IMR-90 (cell line): ENCODE measurements at regions not wholly inside any gene's neighbourhood (a gene's known extent, or its start where the extent isn't known, plus 50 kb on each side); places are given as distances from the start of the nearest gene placed in this dataset.

Experiments
- ATAC-seq: fragments of 200-7000 bp; cut with Tn5 transposase; 2 replicates; pipeline ENCODE4 v1.9.1; 2020; ENCODE audit warnings: low read depth, mild to moderate bottlenecking, moderate library complexity
- BruUV-seq: library from RNA; stranded (reverse); fragments of 400-500 nt; replicated peaks from 2 replicates; lab custom pipeline; 2021; lab: Mats Ljungman, UMichigan
- CTCF ChIA-PET: fragments of 300-600 bp; formaldehyde crosslinking; extraction: SDS; loops from one replicate; lab custom pipeline; 2021; ENCODE audit warnings: antibody characterized with exemption; lab: Yijun Ruan, JAX
- POLR2A ChIA-PET: fragments of 300-600 bp; sonication (Branson Sonifier 250); formaldehyde crosslinking; loops from one replicate; lab custom pipeline; 2022; ENCODE audit warnings: antibody characterized with exemption; ENCODE audit not compliant: unreplicated experiment; lab: Charles Lee
- DNase-seq: peaks from one replicate; pipeline ENCODE4 v3.0.0; 2013
- H2AFZ ChIP-seq: replicated peaks from 2 replicates; pipeline ENCODE3; 2013; ENCODE audit warnings: low read length, mild to moderate bottlenecking; ENCODE audit not compliant: poor library complexity
- H2AK5ac ChIP-seq: 2 replicates; pipeline ENCODE4 v1.6.1; 2013; ENCODE audit warnings: low read depth, low read length, inconsistent platforms
- H2AK9ac ChIP-seq: replicated peaks from 2 replicates; pipeline ENCODE3; 2013; ENCODE audit warnings: mild to moderate bottlenecking, low read depth, low read length, moderate library complexity; ENCODE audit not compliant: poor library complexity
- H2BK120ac ChIP-seq: 2 replicates; pipeline ENCODE4 v1.6.1; 2013; ENCODE audit warnings: low read depth, low read length, inconsistent platforms
- H2BK15ac ChIP-seq: 3 replicates; pipeline ENCODE4 v1.6.1; 2013; ENCODE audit warnings: low read depth, low read length, inconsistent platforms
- H2BK20ac ChIP-seq: 2 replicates; pipeline ENCODE4 v1.6.1; 2013; ENCODE audit warnings: low read depth, mild to moderate bottlenecking, inconsistent platforms, low read length, moderate library complexity
- H2BK5ac ChIP-seq: 2 replicates; pipeline ENCODE4 v1.6.1; 2013; ENCODE audit warnings: mild to moderate bottlenecking, low read depth, low read length, inconsistent platforms; ENCODE audit not compliant: poor library complexity, severe bottlenecking
- H3K14ac ChIP-seq: replicated peaks from 2 replicates; pipeline ENCODE4 v1.6.1; 2013; ENCODE audit warnings: low read depth, low read length, inconsistent platforms
- H3K18ac ChIP-seq: 2 replicates; pipeline ENCODE4 v1.6.1; 2013; ENCODE audit warnings: low read depth, low read length, control low read depth
- H3K23ac ChIP-seq: 2 replicates; pipeline ENCODE4 v1.6.1; 2013; ENCODE audit warnings: low read depth, low read length, inconsistent platforms
- H3K27ac ChIP-seq: 2 replicates; pipeline ENCODE4 v1.5.1; 2013; ENCODE audit warnings: mild to moderate bottlenecking, control low read depth, low read length; ENCODE audit not compliant: insufficient read depth
- H3K27me3 ChIP-seq: 2 replicates; pipeline ENCODE4 v1.6.1; 2013; ENCODE audit warnings: low read length; ENCODE audit not compliant: control insufficient read depth, insufficient read depth
- H3K36me3 ChIP-seq: 2 replicates; pipeline ENCODE4 v1.6.1; 2013; ENCODE audit warnings: low read length, mixed read lengths; ENCODE audit not compliant: control insufficient read depth, insufficient read depth
- H3K4ac ChIP-seq: 2 replicates; pipeline ENCODE4 v1.6.1; 2013; ENCODE audit warnings: low read depth, low read length, inconsistent platforms
- H3K4me1 ChIP-seq: 2 replicates; pipeline ENCODE4 v1.6.1; 2013; ENCODE audit warnings: low read length, mixed read lengths; ENCODE audit not compliant: control insufficient read depth, insufficient read depth
- H3K4me2 ChIP-seq: 2 replicates; pipeline ENCODE4 v1.6.1; 2013; ENCODE audit warnings: low read depth, mild to moderate bottlenecking, control low read depth, low read length, moderate library complexity
- H3K4me3 ChIP-seq: 2 replicates; pipeline ENCODE4 v1.5.1; 2013; ENCODE audit warnings: low read depth, mild to moderate bottlenecking, control low read depth, low read length, moderate library complexity; ENCODE audit not compliant: insufficient read depth
- H3K56ac ChIP-seq: 2 replicates; pipeline ENCODE4 v1.6.1; 2013; ENCODE audit warnings: low read length, inconsistent platforms; ENCODE audit not compliant: insufficient read depth; ENCODE audit errors: extremely low read depth
- H3K79me1 ChIP-seq, 2 experiments: 2 replicates each; pipeline ENCODE4 v1.6.1; 2013; ENCODE audit warnings: low read length in 2 of 2, inconsistent platforms in 1 of 2, low read depth in 1 of 2
- H3K9ac ChIP-seq: 2 replicates; pipeline ENCODE4 v1.6.1; 2013; ENCODE audit warnings: low read depth, low read length, control low read depth
- H3K9me1 ChIP-seq: 2 replicates; pipeline ENCODE4 v1.6.1; 2013; ENCODE audit warnings: low read length, inconsistent platforms; ENCODE audit not compliant: insufficient read depth
- H3K9me3 ChIP-seq: 2 replicates; pipeline ENCODE4 v1.6.1; 2013; ENCODE audit warnings: low read length; ENCODE audit not compliant: control insufficient read depth, insufficient read depth
- H4K20me1 ChIP-seq: 2 replicates; pipeline ENCODE4 v1.6.1; 2013; ENCODE audit warnings: low read length, inconsistent platforms; ENCODE audit not compliant: insufficient read depth
- H4K5ac ChIP-seq: 2 replicates; pipeline ENCODE4 v1.6.1; 2013; ENCODE audit warnings: mild to moderate bottlenecking, low read depth, low read length, control low read depth
- H4K8ac ChIP-seq, 2 experiments: 2 replicates each; pipeline ENCODE4 v1.6.1; 2013; ENCODE audit warnings: low read depth in 2 of 2, low read length in 2 of 2, control low read depth in 1 of 2, inconsistent platforms in 1 of 2
- H4K91ac ChIP-seq: 2 replicates; pipeline ENCODE4 v1.6.1; 2013; ENCODE audit warnings: low read depth, low read length, inconsistent platforms; ENCODE audit not compliant: insufficient read depth
- BHLHE40 ChIP-seq: fragments of 150-350 bp; IDR thresholded peaks from 2 replicates; pipeline ENCODE4 v1.6.1; 2016; ENCODE audit warnings: mild to moderate bottlenecking, low read depth, low read length
- CEBPB ChIP-seq: IDR thresholded peaks from 2 replicates; pipeline ENCODE4 v1.6.1; 2012; ENCODE audit warnings: low read depth, low read length, improper control_type of control experiment
- CHD1 ChIP-seq: IDR thresholded peaks from 2 replicates; pipeline ENCODE4 v1.6.1; 2012; ENCODE audit warnings: low read depth, low read length, improper control_type of control experiment
- CTCF ChIP-seq: conservative IDR thresholded peaks from 2 replicates; pipeline ENCODE4 v1.5.1; 2012; ENCODE audit warnings: mild to moderate bottlenecking, low read depth, low read length, improper control_type of control experiment
- ELK1 ChIP-seq: fragments of 150-350 bp; IDR thresholded peaks from 2 replicates; pipeline ENCODE4 v1.6.1; 2016; ENCODE audit warnings: low read depth, mild to moderate bottlenecking, low read length, moderate library complexity, borderline replicate concordance
- FOS ChIP-seq: fragments of 150-350 bp; IDR thresholded peaks from 2 replicates; pipeline ENCODE4 v1.6.1; 2016; ENCODE audit warnings: low read depth, low read length
- MAFK ChIP-seq: IDR thresholded peaks from 2 replicates; pipeline ENCODE4 v1.6.1; 2012; ENCODE audit warnings: low read depth, low read length, improper control_type of control experiment
- MAZ ChIP-seq: IDR thresholded peaks from 2 replicates; pipeline ENCODE4 v1.6.1; 2012; ENCODE audit warnings: low read depth, mild to moderate bottlenecking, low read length, improper control_type of control experiment, moderate library complexity, borderline replicate concordance
- MXI1 ChIP-seq: IDR thresholded peaks from 2 replicates; pipeline ENCODE4 v1.6.1; 2012; ENCODE audit warnings: low read depth, mild to moderate bottlenecking, low read length, moderate library complexity, borderline replicate concordance
- NFE2L2 ChIP-seq: fragments of 150-350 bp; IDR thresholded peaks from 2 replicates; pipeline ENCODE4 v1.6.1; 2016; ENCODE audit warnings: low read depth, mild to moderate bottlenecking, low read length
- POLR2A ChIP-seq: IDR thresholded peaks from 2 replicates; pipeline ENCODE4 v1.6.1; 2012; ENCODE audit warnings: mild to moderate bottlenecking, low read depth, low read length
- RAD21 ChIP-seq: IDR thresholded peaks from 2 replicates; pipeline ENCODE4 v1.6.1; 2012; ENCODE audit warnings: low read length, improper control_type of control experiment
- RCOR1 ChIP-seq: IDR thresholded peaks from 2 replicates; pipeline ENCODE4 v1.6.1; 2012; ENCODE audit warnings: mild to moderate bottlenecking, low read length, improper control_type of control experiment; ENCODE audit not compliant: insufficient replicate concordance
- RFX5 ChIP-seq: IDR thresholded peaks from 2 replicates; pipeline ENCODE4 v1.8.0; 2012; ENCODE audit warnings: low read depth, mild to moderate bottlenecking, low read length, moderate library complexity
- SMC3 ChIP-seq: fragments of 150-350 bp; IDR thresholded peaks from 2 replicates; pipeline ENCODE4 v1.6.1; 2016; ENCODE audit warnings: low read depth, mild to moderate bottlenecking, antibody characterized with exemption, low read length, moderate library complexity
- USF2 ChIP-seq: fragments of 150-350 bp; IDR thresholded peaks from 2 replicates; pipeline ENCODE4 v1.6.1; 2017; ENCODE audit warnings: mild to moderate bottlenecking, antibody characterized with exemption, low read length, low read depth
- WGBS, 2 experiments: methylation state at CpG; one replicate each; pipeline versions ENCODE4 v1.1.5 to v1.1.7; 2013; ENCODE audit warnings: missing lambda C conversion rate in 2 of 2; ENCODE audit not compliant: insufficient read length in 1 of 2; ENCODE audit errors: extremely low coverage in 2 of 2; 5-methylcytosine and 5-hydroxymethylcytosine counted together
- dilution Hi-C: fragments of 300-500 bp; cut with HindIII; formaldehyde crosslinking; loops from one replicate; pipeline ENCODE4 v1.14.3; 2018; ENCODE audit warnings: low sequenced_read_pairs; ENCODE audit not compliant: unreplicated experiment
- in situ Hi-C: fragments of 300-500 bp; cut with MboI; formaldehyde crosslinking; loops from 3 replicates; pipeline ENCODE4 v1.14.3; 2019; ENCODE audit warnings: low sequenced_read_pairs, inconsistent platforms, mixed read lengths
- intact Hi-C: fragments of 100-400 bp; cut with micrococcal nuclease; formaldehyde crosslinking; loops from 2 replicates; pipeline ENCODE4 v1.10.0; 2022

GRCh38 chr5:116381201-116381600 lies 193.4 kb downstream of the SEMA6A start:
- no peaks in the 10 kb centered on the region for H3K4me1 ChIP-seq
- H3K27me3 ChIP-seq: no peaks in the 10 kb centered on the region
- H4K8ac ChIP-seq: no peak overlapping the region
- dilution Hi-C loops: no loop called here
- WGBS, 2 experiments: no CpG with 5 or more reads among the region's 6 CpGs
- H2BK15ac ChIP-seq: no peak overlapping the region
- intact Hi-C loops: no loop called here
- POLR2A ChIA-PET: interaction anchor here (0.6 kb wide), 1 partner anchor 51 kb away, joined by 4 read pairs; no protein-coding TSS in a partner anchor
- H4K91ac ChIP-seq: no peak overlapping the region
- TF ChIP-seq MAZ (no peak), POLR2A (no peak), USF2 (no peak), RFX5 (no peak), CTCF (no peak), CEBPB (no peak), MXI1 (no peak), SMC3 (no peak), FOS (no peak), ELK1 (no peak), RAD21 (no peak), BHLHE40 (no peak), RCOR1 (no peak), MAFK (no peak), CHD1 (no peak), NFE2L2 (no peak)
- H3K14ac ChIP-seq: no peak overlapping the region
- no peaks in the 10 kb centered on the region for H3K9me1 ChIP-seq
- H2AFZ ChIP-seq: no peak overlapping the region
- CTCF ChIA-PET: no interaction called here
- no peak overlapping the region for H3K56ac ChIP-seq
- H2AK9ac ChIP-seq: no peak overlapping the region
- no peak overlapping the region for H3K23ac ChIP-seq
- no peaks in the 10 kb centered on the region for H4K20me1 ChIP-seq
- H3K4me2 ChIP-seq: no peak overlapping the region
- no peak overlapping the region for H2BK120ac ChIP-seq
- no peak overlapping the region for H3K27ac ChIP-seq
- BruUV-seq: no TSS peak
- H3K4ac ChIP-seq: no peak overlapping the region
- no peak overlapping the region for H2AK5ac ChIP-seq
- H4K5ac ChIP-seq: no peak overlapping the region
- H2BK5ac ChIP-seq: no peak overlapping the region
- no peaks in the 10 kb centered on the region for H3K36me3 ChIP-seq
- no peak for DNase-seq
- ATAC-seq: no peak
- H3K18ac ChIP-seq: no peak overlapping the region
- in situ Hi-C loops: no loop called here
- no peak overlapping the region for H3K4me3 ChIP-seq
- no peak overlapping the region for H2BK20ac ChIP-seq
- no peaks in the 10 kb centered on the region for H3K9me3 ChIP-seq
- no peak overlapping the region for H3K9ac ChIP-seq
- no peaks in the 10 kb centered on the region for H3K79me1 ChIP-seq
